ENCODE measurements at regions not wholly inside any gene's neighbourhood (a gene's known extent, or its start where the extent isn't known, plus 50 kb on each side); places are given as distances from the start of the nearest gene placed in this dataset.
A peak's percentile ranks its signal among the peaks of the same experiment; 100 is the strongest.

- no peak for DNase-seq
Measured at GRCh38 chr4:14668296-14668695, 334.0 kb upstream of the CPEB2 start.

DNA sequence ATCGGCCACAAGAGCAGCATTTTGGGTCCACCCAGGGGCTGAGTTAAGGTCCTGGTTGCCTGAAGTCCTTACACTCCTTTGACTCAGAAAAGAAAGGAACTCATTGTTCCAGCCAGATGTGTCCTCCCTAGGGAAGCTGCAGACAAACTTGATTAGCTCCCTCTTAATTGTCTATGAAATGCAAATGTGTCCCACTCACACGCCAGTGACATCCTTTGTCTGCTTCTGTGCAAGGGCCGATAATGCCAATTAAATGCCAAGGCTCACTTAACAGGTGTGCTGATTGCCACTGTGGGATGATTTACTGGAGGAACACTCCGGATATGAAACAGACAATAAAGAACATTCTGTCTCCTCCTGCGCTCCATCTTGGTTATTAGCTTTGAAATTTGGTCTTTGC lies 332.9 kb upstream of the CPEB2 start:
- DNase-seq = no peak

DNA sequence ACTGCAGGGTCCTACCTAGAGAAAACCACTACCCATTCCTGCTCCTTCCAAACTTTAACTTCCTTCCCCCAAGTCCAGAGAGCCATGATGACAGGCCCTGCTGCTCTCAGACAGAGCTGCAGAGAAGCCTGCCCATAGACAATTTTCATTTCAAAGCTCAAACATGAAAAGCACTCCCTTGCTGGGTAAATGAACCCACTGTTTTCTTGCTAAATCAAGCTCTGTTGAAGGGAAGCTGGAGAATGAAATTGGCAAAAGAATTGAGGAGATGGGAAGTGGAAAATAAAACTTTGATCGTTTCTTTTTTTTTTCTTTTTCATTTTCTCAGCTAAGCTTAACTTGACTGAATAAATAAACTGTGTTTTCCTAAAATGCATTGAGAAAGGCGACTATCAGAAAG lies 331.1 kb upstream of the CPEB2 start:
- no peak for DNase-seq

DNA sequence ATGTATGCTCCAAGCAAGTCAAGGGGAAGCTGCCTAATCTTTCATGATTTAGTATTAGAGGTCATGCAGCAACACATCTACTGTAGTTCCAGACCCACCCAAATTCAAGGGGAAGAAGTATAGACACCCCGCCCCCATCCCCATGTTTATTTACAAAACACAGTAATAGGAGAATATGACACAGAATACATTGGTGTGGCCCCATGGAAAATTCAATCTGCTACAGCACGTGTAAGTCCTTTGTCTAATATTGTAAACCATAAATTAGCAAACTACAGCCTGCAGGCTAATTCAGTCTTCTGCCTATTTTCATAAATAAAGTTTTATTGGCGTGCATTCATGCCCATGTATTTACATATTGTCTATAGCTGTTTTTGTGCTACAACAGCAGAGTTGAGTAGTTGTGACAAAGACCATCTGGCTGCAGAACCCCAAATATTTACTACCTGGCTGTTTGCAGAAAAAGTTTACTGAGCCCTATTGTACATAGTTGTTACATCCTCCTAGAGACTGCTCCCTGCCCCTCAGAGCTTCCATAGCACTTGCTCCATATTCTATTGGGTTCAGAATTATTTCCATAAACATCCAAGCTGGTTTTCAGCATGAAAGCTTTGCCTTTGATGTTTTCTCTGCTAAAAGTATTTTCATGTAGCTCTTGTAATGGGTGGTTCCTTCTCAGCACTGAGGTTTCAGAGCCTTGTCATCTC lies 326.8 kb upstream of the CPEB2 start:
- no peak for DNase-seq

- DNase-seq = no peak
Measured at GRCh38 chr4:14679906-14680305, 322.4 kb upstream of the CPEB2 start.

DNA sequence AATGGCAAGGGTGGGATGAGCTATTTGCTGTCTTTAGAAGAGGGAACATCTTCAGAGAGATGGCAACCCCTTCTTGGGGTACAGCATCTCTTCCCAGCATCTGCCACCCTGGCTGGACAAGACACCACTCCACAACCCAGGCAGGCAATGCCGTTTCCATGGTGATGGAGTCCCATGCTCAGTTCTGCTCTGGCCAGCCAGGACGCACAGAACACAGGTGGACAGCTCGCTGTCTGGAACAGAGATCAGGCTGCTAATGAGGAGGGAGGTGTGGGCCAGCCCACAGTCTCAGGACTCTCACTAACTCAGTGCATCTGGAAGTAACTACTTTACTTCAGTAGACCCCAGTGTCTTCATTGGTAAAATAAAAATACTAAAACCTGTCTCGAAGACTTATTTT lies 321.0 kb upstream of the CPEB2 start:
- no peak for DNase-seq

DNA sequence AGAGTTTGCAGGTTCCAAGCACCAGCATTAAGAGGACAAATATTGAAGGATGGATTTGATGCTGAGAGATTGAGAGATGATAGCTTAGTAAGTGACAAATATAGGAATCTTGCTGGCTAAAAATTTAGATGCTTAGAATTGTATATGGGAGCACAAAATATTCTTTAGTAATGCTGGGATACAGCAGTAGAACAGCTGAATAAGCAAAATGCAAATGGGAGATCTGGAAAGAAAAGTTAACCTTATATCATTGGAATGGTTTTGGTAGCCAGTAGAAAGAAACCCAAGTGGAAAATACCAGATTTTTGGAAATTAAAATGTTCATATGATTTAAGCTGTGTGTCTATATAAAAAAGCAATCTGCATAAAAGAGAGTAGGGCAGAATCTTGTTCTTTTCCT lies 308.6 kb upstream of the CPEB2 start:
- no peak for DNase-seq

DNA sequence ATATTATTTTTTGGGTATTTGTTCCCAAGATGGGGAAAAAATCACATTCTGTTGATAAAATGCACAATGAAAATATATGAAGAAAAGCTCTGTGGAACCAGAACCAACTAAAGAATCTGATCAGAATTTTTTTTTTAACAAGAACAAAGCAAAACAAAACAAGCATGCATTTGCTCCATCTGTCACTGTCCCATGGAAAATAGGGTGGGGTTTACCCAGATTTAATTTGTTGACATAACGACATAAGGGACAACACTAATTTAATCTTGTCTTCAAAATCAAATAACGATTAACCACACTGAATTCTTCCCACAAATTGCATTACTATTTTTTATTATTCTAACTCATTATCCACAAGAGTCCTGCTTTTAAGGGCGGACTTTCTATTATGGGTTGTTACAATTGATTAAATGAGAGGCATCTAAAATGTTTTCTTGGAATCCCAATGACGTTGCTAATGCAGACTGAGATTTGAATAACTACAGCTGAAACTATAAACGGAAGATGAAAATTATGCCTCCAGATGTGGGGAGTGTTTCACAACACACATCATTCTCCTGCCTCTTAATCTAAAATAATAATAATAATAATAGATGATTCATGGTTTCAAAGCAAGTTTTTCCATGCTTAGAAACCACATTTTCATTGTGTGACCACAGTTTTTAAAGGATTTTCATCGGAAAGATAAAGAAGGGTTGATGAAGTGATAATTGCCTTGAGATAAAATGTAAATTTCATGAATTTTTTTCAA lies 307.0 kb upstream of the CPEB2 start:
- no peak for DNase-seq

DNA sequence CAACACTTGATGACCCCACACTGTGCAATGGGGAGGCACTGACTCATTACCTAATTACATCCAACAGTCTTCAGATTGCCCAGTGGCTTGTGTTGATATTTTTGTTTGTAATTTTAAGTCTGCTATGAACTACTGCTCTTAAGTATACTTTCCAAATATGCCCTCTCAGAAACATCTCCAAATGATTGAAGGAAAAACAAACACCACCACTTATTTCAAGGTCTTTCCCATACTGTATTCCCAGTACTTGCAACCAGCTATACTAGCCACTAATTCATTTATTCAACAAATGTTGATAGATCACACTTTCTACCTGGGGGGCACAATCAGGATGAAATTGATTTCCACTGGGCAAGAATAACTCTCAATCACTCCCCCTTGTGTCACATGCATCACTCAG lies 302.2 kb upstream of the CPEB2 start:
- no peak for DNase-seq

DNA sequence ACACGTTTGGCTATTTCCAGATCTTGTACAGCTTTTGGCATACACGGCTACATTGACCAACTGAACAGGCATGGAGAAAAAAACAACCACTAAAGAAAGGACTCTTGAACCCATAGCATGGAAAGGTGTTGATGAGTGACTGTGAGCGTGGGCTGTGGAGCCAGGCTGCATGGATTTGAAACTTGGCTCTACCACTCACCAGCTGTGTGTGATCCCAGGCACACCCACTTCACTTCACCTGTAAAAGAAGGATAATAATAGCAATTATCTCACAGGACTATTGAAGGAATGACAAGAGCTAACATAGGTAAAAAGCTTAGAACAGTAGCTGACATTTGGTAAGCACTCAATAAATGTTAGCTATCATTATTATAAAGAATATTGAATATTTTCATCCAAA lies 301.7 kb upstream of the CPEB2 start:
- DNase-seq = no peak

- no peak for DNase-seq
Measured at GRCh38 chr4:14701389-14701788, 300.9 kb upstream of the CPEB2 start.

GRCh38 chr4:14701896-14702295 lies 300.4 kb upstream of the CPEB2 start:
- DNase-seq = no peak

DNA sequence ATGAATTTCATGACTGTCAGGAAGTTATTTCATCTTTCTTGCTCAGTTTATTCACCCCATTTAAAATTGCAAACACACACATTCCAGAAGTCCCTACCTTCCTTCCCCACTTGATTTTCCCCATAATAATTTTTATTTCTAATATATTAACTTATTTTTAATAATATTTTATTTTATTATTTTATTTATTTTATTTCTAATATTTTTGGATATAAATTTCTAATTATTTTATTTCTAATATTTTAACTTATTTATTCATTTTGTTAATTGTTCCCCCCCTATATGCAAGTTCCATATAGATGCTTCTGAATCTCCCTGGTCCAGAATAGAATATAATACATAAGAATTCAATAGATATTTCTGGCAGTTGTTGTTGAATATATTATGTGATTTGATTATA lies 293.7 kb upstream of the CPEB2 start:
- DNase-seq = no peak

DNA sequence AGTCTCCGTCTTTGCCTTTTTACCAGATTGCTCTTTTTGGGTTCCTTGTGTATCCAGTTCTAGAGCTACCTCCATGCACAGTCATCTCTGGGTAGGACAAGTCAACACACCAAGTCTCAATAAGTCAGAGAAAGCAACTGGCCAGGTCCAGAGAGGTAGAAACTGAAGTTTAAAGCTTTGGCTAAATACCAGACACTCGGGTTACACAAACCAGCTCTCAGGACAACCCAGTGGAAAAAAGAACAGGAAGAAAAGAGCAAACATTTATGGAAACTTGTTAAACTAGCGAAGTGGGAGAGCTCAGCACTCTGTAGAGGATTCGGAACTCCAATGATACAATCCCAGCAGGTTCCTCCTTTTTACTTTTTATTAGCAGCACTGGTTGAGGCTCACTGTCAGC lies 291.0 kb upstream of the CPEB2 start:
- DNase-seq = no peak

DNA sequence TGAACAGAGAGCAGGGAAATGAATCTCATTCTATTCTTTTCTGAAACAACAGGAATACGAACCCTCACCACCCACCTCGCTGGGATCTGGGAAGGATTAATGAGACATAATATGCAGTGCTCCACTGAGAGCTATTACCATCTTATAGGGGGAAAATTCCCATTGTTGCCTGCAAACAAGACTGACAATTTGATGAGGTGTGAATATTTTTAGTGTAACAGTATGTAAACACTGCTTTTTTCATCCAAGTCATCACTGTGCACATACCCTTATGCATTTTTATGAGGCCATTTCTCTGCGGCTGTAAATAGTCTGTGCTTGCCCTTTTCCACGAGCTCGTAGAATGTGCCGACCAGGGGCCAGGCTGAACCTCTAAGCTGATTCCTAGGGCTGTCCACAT lies 285.6 kb upstream of the CPEB2 start:
- no peak for DNase-seq

GRCh38 chr4:14719053-14719452 lies 283.2 kb upstream of the CPEB2 start:
- DNase-seq = no peak

- no peak for DNase-seq
Measured at GRCh38 chr4:14726441-14726840, 275.8 kb upstream of the CPEB2 start.

DNA sequence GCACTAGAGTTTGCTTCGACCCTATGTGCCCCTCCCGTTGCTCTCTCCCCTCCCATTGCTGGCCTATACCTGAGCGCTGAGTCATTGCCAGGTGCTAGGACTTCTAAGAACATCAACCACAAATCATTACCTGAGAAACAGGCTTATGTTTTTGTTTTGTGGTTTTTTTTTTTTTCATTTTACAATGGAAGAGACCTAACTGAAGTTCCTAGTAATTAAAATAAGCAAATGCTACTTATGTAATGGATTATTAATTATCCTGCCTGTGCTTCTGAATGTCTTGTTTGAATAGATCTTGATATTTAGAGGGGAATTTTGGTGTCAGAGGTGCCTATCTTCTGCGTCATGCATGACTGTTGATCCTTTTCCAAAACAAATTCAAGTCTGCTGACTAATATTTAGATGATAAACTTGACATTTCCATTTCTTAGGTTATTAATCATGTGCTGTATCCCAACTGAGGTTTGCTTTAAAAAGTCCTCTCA lies 275.4 kb upstream of the CPEB2 start:
- no peak for DNase-seq

DNA sequence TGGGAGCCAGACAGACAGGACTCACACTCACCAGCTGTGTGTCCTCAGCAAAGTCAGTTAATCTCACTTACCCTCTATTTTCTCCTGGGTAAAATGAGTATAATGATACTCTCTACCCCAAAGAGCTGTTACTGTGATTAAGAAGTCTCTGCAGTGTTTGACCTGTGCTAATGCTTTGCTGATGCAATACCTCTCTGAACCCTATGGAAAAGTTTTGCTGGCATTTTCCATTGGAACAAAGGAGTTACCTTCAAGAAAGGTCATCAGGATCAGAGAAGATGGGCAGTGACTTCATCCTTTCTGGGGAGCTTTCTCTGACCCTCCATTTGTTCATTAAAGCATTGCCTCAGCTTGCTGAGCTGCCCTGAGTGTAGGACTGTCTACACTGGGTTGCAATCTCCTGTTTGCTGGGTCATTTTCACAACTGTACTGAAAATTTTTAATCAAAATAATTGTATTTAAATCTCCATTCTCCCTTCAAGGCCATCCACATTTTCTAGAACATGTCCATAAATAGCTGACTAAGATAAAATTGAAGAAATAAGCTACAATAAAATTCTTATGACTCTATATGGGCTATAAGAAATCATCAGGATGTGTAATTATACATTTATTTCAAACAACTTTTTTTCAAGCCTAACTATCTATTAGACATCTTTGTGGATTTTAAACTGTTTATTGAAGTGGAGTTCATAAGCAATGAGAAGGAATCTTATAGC lies 272.8 kb upstream of the CPEB2 start:
- no peak for DNase-seq

DNA sequence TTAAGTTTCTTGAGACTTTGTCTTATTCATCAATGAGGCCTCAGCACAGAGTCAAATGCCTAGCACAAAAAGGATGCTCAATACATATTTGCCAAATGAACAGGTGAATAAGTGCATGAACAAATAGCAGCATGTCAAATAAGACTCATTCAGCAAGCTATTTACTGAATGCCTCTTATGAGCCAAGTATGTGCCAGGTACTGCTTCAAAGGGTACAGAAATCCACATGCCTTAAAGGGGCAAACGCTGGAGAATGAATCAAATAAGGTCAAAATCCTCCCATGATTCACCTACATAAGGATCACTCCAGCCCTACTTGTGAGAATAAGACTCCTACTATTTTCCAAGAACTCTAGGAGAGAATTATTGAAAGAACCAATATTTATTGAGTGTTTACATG lies 260.2 kb upstream of the CPEB2 start:
- DNase-seq = no peak

DNA sequence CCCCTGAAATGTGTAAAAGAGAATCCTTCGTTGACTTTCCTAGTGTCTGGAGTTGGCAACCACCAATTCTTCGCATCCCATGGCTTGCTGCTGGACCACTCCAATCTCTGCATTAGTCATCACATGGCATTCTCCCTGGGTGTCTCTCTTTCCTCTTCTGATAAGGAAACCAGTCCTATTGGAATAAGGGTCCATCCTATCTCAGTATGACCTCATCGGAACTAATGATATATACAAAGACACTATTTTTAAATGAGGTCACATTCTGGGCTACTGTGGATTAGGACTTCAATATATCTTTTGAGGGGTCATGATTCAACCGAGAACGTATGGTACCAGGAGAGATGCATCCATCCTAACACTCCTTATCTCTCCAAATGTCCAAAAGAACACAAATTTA lies 259.1 kb upstream of the CPEB2 start:
- DNase-seq = no peak

DNA sequence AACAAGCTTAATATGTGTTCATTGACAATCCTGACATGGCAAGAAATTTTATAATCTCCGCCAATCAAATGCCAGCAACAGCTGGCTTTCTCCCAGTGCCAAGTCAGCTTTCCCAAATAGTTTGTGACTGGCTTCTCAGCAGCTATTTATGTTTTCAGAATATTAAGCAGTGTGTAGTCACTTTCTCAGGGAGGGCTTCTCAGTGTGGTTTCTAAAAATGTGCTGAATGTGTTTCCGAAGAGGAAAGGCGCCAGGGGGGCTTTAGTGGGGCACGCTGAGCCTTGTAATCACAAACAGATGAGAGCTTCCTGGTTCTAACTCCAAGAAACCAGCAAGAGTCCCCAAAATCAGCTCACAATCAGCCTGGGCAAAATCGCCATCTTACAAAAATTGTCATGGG lies 258.7 kb upstream of the CPEB2 start:
- DNase-seq = no peak

DNA sequence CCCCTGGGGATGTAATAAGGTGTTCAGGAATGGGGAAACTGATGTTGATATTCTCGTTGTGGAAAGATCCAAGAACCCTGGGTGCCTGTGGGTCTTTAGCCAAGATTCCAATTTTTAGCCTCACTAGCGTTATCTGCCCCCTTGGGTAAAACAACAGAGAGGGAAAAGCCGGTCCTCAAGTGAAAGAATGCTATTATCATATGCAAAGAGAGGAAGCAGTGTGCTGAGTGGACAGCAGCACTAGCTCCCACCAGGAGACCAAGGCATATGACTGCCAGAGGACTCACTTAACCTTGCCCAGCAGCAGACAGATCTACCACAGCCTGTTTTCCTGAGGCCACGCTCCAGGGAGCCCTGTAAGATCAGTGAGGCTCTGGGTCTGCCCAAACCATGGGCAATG lies 257.9 kb upstream of the CPEB2 start:
- DNase-seq = no peak

DNA sequence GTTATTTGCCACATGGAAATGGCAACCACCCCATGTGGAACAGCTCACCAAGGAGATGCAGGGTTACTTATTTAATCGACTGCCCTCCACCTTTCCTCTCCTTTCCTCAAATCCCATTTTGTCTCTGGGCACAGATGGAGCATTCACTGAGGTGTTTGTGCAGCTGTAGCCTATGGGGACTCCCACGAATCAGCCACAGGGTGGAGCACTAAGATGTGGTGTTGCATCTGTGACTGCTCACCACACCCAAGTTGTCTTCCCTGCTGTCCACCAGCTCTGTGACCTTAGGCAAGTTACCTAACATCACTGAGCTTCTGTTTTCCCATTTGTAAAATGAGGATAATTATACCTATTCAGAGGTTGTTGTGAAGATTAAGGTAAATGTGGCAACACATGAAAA lies 252.4 kb upstream of the CPEB2 start:
- DNase-seq = peak in 1 of 2 experiments; percentile 19

All from SW 1271 (cell line).